HG03108 (cell line): ENCODE measurements at regions not wholly inside any gene's neighbourhood (a gene's known extent, or its start where the extent isn't known, plus 50 kb on each side); places are given as distances from the start of the nearest gene placed in this dataset.

Experiments
- ATAC-seq: cut with Tn5 transposase; IDR thresholded peaks from one replicate; pipeline ENCODE4 v1.9.1; 2021; ENCODE audit warnings: moderate library complexity; ENCODE audit not compliant: unreplicated experiment

DNA sequence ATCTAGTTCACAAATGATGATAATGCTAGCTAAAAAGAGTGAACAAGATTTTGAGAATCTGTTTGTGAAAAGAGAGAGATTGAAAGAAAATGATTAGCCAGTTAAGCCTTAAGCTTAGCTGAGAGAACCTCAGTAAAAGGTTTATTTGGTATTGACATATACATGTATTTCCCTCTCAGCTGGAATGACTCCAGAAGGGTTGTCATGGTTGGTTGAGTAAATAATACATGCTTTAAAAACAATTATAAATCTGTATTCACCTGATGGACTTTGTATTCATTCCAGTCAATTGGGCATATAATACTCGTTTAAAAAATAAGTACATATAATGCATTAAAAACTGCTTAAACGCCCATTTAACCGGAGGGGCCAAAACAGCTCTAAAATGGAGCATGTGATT lies 181.4 kb downstream of the GRB14 start:
- ATAC-seq: no peak

DNA sequence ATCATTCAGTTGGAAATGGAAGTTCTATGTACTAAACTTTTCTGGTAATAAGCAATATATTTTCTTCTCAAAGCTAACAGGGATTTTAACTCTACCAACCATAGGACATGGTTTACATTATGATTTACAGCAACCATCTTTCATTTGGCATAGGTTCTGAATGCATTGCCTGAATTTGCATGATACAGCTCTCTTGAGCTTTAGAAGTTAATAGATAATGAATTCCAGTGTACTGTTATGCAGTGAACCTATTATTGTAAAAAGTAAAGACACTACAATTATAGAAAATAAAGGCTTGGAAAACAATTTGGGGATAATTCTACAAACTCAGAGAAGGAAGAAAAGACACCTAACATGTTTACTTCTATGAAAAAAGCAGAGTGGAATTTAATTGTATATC lies 182.0 kb downstream of the GRB14 start:
- no peak for ATAC-seq

DNA sequence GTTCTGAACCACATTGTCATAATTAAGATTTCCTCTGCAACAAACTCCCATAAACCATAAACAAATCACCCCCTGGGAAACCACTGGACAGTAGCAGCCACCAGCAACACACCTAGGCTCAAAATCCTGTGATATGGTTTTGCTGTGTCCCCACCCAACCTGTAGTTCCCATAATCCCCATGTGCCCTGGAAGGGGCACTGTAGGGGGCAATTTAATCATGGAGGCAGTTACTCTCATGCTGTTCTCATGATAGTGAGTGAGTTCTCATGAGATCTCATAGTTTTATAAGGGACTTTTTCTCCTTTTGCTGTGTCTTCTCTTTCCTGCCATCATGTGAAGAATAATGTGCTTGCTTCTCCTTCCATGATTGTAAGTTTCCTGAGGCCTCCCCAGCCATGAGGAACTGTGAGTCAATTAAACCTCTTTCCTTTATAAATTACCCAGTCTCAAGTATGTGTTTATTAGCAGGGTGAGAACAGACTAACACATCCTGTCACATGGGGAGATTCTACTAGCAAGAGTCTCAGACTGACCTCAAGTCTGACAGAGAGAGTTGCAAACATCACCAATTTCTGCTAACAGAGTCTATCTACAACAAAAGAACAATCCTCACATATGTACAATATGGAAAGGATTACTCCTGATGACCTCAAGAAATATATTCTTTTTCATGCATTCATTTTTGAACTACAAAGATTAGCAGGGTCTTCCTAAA lies 182.6 kb downstream of the GRB14 start:
- ATAC-seq: no peak

DNA sequence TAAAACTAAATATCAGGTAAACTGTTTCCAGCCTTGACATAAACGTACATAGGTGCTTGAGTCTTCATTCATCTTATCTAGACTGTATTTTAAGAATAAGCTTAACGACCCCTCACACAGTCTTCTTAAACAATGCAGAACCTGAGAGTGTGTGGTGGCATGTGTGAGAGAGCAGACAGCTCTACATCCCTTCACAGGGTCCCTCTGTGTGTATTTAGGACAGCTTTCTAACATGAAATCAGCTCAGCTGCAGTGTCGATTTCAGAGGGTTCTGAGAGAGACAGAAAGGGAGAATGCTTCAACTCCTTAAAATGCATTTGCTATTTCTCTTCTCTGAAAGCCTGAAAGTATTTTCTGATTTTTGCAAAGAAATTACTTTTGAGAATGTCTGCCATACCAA lies 185.2 kb downstream of the GRB14 start:
- ATAC-seq: no peak

DNA sequence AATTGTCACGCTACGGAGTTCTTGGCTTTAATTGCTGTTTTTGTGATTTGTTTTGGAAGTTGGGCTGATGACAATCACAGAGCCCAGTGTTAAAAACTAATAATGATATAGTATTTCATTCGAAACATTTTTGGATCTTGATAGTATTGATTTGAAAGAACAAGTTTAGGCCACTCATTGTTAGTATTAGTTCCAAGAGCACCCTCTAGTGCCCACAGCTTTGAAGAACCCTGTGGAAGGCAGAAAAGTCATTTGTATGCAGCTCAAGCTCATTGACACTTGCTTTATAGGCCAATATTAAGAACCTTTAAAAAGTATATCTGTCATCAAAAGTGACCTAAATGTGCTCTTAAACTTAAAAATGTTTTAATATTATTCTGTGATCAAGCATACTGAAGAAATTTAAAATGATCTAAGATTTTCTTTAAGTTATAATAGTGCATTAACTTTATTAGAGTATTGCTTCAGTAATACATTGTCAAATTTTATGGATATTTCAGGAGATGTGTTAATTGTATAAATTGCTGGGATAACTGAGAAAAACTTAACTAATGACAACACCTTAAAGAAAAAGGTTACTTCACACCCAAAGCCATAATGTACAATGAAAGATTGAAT lies 191.0 kb downstream of the GRB14 start:
- no peak for ATAC-seq

DNA sequence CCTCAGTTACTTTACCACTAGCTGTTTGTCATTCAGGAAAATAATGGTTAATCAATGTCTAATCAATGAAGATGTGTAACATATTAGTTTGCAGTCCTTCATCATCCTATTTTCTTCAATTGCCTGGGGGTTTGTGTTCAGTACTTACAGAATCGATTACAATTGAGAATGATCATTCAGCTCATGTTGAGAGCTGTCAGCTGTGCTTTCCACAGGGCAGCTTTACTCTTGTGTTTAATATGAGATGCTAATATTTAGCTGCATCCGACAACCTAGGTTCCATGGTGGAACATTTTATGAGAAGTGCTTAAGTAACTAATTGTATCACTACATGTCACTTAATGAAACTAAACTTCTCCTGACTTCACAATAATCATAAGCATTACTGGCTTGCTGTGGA lies 191.9 kb downstream of the GRB14 start:
- ATAC-seq: no peak

DNA sequence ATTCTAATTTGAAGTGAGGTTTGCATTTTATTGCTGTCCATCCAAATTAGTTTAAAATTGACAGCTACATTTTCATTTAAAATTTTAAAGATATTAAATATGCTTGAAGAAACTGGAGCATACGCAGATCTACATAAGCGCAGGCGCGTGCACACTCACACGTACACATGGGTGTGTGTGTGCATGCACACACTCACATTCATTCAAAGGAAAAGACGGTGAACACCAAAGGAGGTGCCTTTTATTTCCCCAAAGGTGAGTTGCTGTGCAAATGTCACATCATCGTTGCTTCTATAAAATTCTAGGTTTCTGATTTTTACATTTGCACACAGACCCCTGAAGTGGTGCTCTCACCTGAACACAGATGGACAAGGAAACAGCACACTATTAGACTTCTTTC lies 194.2 kb downstream of the GRB14 start:
- ATAC-seq: no peak

DNA sequence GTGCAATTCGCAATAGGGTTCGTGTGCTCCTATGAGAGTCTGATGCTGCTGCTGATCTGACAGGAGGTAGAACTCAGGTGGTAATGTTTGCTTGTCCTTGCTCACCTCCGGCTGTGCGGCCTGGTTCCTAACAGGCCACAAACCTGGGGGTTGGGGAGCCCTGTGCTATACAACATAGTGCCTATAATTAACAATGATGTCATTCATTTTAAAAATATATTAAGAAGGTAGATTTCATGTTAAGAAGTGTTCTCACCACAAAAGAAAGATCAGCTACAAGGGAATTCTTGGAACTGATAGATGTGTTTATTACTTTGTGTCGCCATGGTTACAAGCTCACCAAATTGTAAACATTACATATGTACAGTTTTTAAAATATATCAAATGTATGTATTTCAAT lies 200.5 kb downstream of the GRB14 start:
- ATAC-seq: no peak

DNA sequence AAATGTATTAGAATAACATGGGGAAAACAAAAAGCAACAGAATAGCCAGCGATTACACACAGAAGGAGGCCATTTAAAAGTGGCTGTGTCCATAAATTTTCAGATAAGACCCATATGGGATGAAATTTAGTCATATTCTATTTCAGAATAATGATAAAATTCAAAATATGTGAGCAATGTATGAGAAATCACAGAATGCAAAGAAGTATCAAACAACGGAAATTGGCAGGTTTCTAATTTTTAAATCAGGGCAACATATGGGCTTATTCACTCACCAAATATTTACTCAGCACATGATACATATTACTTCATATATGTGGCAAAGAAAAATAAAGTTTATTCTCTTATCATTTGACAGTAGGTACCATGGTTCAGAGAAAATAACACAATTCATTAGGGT lies 208.5 kb downstream of the GRB14 start:
- ATAC-seq: no peak

DNA sequence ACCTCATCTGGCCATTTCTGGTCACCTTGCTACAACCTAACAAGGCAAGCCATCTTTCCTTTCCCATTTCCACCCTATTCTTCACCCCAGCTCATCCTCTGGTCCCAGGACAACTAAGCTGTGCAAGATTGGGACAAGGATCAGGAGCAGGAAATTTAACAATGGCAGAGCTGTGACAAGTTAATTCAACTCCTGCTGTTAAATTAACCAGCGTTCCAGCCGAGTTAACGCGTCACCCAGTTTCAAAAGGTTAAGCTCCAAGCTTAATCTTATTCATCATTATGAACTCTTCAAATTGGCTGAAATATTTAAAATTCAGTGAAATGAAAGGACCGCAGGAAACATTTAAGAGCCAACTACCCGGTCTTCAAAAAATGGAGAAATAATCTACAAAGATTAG lies 231.9 kb downstream of the GRB14 start:
- no peak for ATAC-seq

DNA sequence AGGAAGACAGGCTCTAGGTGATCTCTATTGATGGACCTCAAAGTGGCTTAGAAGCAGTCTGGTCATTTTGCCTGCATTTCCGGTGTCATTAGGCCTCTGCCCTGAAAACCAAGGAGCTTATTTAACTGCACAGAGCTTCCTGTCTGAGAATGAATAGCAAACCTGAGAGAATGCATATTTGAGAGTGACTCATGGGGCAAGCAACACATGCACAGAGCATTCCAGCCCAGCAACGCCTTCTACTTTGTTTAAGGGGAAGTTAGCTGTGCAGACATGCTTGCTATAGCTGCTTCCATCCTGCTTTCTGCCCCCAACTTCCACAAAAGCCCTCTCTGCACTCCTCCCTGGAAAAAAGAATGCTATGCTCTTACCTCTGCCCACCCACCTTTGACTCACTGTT lies 232.8 kb downstream of the GRB14 start:
- ATAC-seq: peak; percentile 90

DNA sequence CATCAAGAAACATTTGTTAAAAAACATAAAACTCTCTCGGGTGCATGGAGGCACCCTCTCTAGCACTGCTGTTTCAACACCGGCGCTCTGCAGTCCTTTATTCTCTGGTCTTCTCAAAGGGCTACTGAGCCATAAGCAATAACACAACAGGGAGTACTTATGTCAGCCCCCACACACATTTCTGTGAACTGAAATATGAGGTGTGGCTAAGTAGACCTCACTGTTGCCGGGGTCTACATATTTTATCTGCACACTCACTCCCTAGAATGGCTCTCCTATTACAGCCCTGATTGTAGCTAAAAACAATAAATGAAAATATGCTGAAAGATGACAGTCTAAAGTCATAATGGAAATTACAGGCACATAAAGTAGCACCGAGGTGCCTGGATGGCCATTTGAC lies 235.1 kb downstream of the GRB14 start:
- no peak for ATAC-seq

DNA sequence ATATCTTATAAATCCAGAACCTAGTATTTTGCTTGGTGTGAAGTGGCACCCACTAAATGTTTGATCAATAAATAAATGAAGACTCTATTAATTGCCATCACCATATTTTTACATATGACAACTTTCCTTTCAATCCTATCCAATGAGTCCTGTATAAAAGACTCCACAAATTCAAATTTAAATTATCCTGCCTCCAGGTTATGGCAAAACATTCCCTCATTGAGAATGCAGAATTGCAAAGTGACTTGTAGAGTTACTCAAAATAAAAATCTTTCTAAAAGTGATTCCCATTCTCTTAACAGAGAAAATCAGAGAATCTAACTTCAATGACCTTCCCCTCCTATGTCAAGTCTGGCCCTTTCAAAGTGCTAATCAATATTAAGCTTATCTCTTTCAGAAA lies 236.8 kb downstream of the GRB14 start:
- no peak for ATAC-seq

DNA sequence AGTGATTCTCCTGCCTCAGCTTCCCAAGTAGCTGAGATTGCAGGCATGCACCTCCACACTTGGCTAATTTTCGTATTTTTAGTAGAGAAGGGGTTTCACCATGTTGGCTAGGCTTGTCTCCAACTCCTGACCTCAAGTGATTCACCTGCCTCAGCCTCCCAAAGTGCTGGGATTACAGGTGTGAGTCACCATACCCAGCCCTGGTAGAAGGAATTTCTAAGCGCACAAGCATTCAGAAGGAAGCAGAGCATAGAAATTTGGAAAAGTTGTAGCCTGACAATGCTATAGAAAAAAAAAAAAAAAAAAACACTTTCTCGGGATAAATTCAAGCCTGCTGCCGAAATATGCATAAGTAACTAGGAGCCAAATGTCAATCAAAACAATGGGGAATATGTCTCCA lies 249.4 kb downstream of the GRB14 start:
- ATAC-seq: no peak

DNA sequence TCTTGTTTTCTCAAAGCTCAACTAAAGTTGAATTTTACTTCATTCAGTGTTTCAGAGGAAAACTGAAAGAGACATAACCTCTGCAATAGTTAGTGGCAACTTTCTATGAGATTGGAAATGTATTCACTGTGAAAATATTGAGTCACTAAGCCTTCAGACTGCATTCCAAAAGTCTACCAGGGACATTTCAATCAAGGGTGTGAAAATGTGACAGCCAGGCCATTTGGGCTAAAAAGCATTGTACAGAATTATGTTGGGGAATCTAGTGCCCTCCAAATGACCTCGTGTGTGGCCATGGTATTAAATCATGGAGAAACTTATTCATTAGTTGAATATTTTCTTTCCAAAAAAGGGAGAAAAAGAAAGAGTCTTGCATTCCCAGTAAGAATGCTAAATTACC lies 251.9 kb downstream of the GRB14 start:
- no peak for ATAC-seq

DNA sequence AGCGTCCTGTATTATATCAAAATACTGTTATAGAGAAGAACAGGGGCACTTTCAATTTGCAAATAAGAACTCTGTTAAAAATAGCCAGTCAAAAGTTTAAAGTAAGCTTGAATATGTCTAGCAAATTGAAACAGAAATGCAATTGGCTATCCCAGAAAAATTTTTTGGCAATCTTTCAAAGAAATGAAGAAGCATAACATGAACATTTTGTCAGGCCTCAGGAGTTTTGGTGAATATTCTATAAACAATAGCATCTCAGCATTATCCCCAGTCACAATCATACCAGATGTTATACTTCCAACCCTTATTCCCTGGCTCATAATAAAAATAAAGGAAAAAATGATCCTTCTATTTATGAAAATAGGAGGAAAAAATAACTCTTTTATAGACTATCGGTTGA lies 252.4 kb downstream of the GRB14 start:
- no peak for ATAC-seq

DNA sequence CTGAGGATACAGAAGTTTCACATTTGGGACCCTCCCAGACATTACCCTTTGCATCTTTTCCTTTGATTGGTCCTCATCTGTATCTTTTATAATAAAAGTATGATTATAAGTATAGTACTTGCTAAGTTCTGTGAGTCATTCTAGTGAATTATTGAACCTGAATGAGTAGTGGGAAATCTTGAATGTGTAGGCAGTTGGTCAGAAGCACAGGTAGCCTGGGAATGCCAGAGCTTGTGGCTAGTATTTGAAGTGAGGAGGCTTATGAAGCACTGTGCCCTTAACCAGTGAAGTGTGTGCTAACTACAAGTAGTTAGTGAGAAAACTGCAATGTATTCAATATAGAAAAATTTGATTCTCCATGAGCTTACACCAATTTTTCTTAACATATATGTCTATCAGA lies 257.6 kb downstream of the GRB14 start:
- no peak for ATAC-seq

DNA sequence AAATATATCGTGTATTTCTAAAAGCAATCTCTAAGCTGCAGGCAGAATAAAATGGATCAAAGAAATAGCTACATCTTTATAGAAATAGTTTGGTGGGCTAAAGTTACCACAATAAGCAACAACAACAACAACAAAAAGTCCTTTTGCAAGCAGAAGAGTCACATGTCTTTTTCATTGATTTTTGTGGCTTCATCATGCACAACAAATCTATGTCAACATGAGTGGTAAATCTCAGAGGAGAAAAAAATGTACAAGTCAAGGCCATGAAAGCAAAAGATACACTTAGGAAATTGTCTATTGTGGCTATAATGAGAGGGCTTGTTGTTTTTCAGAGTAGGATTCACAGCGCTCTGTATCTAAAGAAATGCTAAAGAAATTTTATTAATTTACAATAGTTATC lies 269.7 kb downstream of the GRB14 start:
- no peak for ATAC-seq

DNA sequence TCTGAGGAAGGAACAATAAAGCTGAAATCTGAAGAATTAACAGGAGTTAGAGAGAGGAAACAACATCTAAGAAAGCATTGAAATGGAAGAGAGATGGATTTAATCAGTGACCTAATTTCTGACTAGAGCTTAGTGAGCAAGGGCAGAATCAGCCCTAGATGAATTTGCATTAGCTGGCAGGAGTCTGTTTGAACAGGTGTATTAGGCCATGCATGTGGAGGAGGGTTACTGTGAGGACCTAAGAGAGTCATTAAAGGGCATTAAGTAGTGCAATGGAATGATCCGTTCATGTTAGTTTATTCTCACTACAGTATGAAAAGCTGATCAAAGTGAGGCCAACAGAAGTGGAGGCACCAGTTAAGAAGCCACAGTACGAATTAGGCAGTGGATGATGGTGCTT lies 285.3 kb downstream of the GRB14 start:
- ATAC-seq: no peak

DNA sequence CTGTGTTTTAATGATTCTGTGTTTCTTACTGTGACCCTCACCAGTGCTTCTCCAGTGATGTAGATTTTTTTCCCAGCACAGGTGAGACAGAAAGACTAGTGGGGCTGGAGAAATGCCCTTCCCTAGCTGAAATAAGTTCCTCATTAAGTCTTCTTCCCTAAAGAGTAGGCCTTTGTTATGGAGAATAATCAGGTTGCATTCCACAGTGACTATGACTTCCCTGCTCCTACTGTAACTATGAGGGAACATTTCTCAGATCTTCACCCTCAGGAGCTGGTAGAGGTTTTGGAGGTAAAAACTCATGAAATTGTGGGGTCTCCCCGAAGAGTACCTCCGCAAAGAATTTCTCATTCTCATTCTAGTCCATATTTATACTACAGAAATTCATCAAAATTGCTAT lies 286.2 kb downstream of the GRB14 start:
- no peak for ATAC-seq

DNA sequence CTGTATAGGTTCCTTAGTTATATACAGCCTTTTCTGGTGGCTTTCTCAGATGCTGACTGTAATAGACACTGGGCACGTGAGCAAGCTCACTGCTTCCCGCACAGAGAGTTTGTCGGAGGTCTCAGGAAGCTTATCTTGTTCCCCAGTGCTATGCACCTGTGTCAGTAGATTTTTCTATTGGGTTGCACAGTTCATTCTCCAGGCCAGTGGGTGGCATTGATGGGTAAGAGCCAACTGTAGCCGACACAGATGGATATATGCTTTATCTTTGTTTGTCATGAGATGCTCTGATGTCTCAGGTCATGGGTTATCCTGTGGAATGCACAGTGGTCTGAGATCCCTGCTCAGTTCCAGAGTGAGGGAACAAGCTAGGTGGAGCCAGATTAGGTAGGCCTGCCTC lies 293.0 kb downstream of the GRB14 start:
- no peak for ATAC-seq

DNA sequence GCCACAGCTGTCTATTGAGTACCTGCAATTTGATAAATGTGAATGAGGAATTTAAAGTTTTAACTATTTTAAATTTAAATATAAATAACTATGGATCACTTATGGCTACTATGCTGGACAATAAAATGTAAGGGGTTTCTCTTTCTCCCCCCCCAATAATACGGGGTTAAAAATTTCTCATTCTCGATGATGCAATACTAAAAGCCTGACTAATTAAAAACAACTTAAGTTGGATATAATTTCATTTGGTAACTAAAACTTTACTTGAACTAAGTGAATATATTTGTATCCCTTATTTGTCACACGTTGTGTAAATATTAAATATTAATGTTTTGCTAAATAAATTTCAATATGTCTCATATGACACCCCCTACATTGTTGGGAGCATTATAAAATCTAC lies 297.3 kb downstream of the GRB14 start:
- no peak for ATAC-seq

DNA sequence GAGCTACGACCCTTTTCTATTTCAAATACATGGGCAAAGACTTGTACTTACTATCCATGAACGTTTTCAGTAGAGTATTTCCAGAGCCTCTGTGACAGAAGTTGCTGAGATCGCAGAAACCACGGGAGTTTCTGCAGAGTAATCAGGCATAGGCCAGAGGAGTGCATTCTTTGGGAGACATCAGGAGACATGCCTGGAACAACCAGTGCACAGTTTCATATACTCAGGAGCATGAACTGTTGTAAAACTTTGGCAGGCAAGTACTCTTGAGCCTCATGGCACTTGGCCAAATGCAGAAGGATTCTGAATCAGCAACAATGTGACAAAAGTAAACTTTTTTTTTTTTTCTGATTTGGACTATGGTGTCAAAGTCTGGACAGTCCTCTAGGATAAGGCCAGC lies 307.1 kb downstream of the GRB14 start:
- no peak for ATAC-seq
